ENCODE measurements at regions not wholly inside any gene's neighbourhood (a gene's known extent, or its start where the extent isn't known, plus 50 kb on each side); places are given as distances from the start of the nearest gene placed in this dataset.

GRCh38 chr1:182207300-182207699 lies 145.8 kb upstream of the ZNF648 start:
- Histone ChIP-seq H3K9ac (ENCODE audit: low read length) (no peak overlapping the region), H3K36me3 (ENCODE audit: insufficient read depth, low read length) (no peaks in the 10 kb centered on the region), H2AFZ (ENCODE audit: low read length) (no peak overlapping the region), H3K27me3 (ENCODE audit: insufficient read depth, low read length) (no peaks in the 10 kb centered on the region), H3K9me2 (ENCODE audit: low read depth, low read length) (no peaks in the 10 kb centered on the region), H4K20me1 (ENCODE audit: insufficient read depth, low read length) (no peaks in the 10 kb centered on the region), H3K4me2 (ENCODE audit: low read length) (no peak overlapping the region), H3K4me1 (ENCODE audit: insufficient read depth, low read length, severe bottlenecking) (no peaks in the 10 kb centered on the region), H3K9me3 (ENCODE audit: low read length) (no peaks in the 10 kb centered on the region), H3K27ac (ENCODE audit: low read depth, low read length, poor library complexity, severe bottlenecking) (no peak overlapping the region), H3K79me2 (ENCODE audit: insufficient read depth, low read length) (no peaks in the 10 kb centered on the region), H3F3A (ENCODE audit: insufficient read depth, low read length) (no peaks in the 10 kb centered on the region), H3K4me3 (ENCODE audit: low read depth, low read length, poor library complexity, severe bottlenecking) (no peak overlapping the region)
- TF ChIP-seq EZH2 (IDR thresholded peaks at IDR 0.05; ENCODE audit: borderline replicate concordance, low read length) = no peak
- TF ChIP-seq CTCF (IDR thresholded peaks at IDR 0.05; ENCODE audit: low read length) = no peak

- Histone ChIP-seq H3K9me3 (ENCODE audit: low read length) (no peaks in the 10 kb centered on the region), H3K4me1 (ENCODE audit: insufficient read depth, low read length, severe bottlenecking) (no peaks in the 10 kb centered on the region), H2AFZ (ENCODE audit: low read length) (no peak overlapping the region), H3K27me3 (ENCODE audit: insufficient read depth, low read length) (no peaks in the 10 kb centered on the region), H3K79me2 (ENCODE audit: insufficient read depth, low read length) (no peaks in the 10 kb centered on the region), H3F3A (ENCODE audit: insufficient read depth, low read length) (no peaks in the 10 kb centered on the region), H4K20me1 (ENCODE audit: insufficient read depth, low read length) (no peaks in the 10 kb centered on the region), H3K36me3 (ENCODE audit: insufficient read depth, low read length) (no peaks in the 10 kb centered on the region), H3K4me2 (ENCODE audit: low read length) (no peak overlapping the region), H3K27ac (ENCODE audit: low read depth, low read length, poor library complexity, severe bottlenecking) (no peak overlapping the region), H3K9me2 (ENCODE audit: low read depth, low read length) (no peaks in the 10 kb centered on the region), H3K9ac (ENCODE audit: low read length) (no peak overlapping the region), H3K4me3 (ENCODE audit: low read depth, low read length, poor library complexity, severe bottlenecking) (no peak overlapping the region)
- TF ChIP-seq CTCF (IDR thresholded peaks at IDR 0.05; ENCODE audit: low read length) (no peak), EZH2 (IDR thresholded peaks at IDR 0.05; ENCODE audit: borderline replicate concordance, low read length) (no peak)
Observed at GRCh38 chr1:182206626-182207239, 145.2 kb upstream of the ZNF648 start.

- Histone ChIP-seq H3K9ac (ENCODE audit: low read length) (no peak overlapping the region), H3K9me2 (ENCODE audit: low read depth, low read length) (no peaks in the 10 kb centered on the region), H2AFZ (ENCODE audit: low read length) (no peak overlapping the region), H3K4me3 (ENCODE audit: low read depth, low read length, poor library complexity, severe bottlenecking) (no peak overlapping the region), H3K27ac (ENCODE audit: low read depth, low read length, poor library complexity, severe bottlenecking) (no peak overlapping the region), H3K4me1 (ENCODE audit: insufficient read depth, low read length, severe bottlenecking) (no peaks in the 10 kb centered on the region), H3K79me2 (ENCODE audit: insufficient read depth, low read length) (no peaks in the 10 kb centered on the region), H3K36me3 (ENCODE audit: insufficient read depth, low read length) (no peaks in the 10 kb centered on the region), H4K20me1 (ENCODE audit: insufficient read depth, low read length) (no peaks in the 10 kb centered on the region), H3K9me3 (ENCODE audit: low read length) (no peaks in the 10 kb centered on the region), H3K4me2 (ENCODE audit: low read length) (no peak overlapping the region), H3F3A (ENCODE audit: insufficient read depth, low read length) (no peaks in the 10 kb centered on the region), H3K27me3 (ENCODE audit: insufficient read depth, low read length) (no peaks in the 10 kb centered on the region)
- TF ChIP-seq CTCF (IDR thresholded peaks at IDR 0.05; ENCODE audit: low read length) = no peak
- no peak for TF ChIP-seq EZH2 (IDR thresholded peaks at IDR 0.05; ENCODE audit: borderline replicate concordance, low read length)
Observed at GRCh38 chr1:182205351-182206022, 144.0 kb upstream of the ZNF648 start.

Data from OCI-LY1 (cell line).